ENCODE measurements at regions not wholly inside any gene's neighbourhood (a gene's known extent, or its start where the extent isn't known, plus 50 kb on each side); places are given as distances from the start of the nearest gene placed in this dataset.

DNA sequence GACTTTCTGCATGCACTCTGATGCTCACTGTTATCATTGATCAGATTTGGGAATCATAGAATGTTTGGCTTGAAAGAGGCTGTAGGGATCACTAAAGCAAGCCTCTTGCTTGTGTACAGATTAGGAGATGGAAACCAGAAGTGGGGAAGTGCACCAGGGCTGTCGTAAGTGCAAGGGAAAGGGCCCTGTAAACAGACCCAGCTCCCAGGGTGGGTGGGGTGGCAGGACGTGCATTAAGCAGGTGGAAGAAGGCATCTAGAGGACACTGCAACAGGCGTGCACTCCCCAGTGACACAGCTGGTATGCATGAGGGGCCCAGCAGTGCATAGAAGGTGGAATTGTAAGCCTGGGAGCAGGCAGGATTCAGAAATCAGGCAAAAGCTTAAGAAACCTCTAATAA lies 58.0 kb upstream of the SLC7A14 start:
- DNase-seq: no peak

DNA sequence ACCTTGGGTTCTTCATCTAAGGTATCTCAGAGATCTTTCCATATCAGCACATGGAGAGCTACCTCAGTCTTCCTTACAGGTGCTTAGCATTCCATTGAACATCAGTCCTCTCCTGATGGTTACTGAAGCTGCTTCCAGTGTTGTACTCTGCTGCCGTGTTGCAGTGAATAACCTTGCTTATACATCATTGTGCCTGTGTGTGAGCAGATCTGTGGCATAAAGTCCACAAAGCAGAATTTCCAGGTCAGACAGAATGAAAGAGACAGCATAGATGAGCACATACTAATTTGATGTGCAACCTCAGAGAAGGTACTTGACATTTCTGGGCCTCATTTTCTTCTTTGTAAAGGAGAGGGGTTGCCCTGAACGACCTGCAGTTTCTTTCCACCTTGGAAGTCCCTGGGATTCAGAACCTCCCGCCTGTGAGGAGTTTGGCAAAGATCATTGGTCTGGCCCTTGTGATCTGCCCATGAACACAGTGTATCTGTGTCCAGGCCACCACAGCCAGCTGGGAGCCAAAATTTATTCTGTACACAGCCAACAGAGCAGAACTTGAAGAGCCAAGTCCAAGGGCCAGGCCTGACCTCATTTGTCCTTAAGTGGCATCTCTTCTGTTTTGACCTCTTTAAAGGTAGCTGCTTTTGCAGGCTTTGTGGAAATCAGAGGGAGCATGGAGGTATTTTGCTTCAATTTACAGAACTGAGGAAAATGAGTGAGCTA lies 57.2 kb upstream of the SLC7A14 start:
- no peak for DNase-seq

DNA sequence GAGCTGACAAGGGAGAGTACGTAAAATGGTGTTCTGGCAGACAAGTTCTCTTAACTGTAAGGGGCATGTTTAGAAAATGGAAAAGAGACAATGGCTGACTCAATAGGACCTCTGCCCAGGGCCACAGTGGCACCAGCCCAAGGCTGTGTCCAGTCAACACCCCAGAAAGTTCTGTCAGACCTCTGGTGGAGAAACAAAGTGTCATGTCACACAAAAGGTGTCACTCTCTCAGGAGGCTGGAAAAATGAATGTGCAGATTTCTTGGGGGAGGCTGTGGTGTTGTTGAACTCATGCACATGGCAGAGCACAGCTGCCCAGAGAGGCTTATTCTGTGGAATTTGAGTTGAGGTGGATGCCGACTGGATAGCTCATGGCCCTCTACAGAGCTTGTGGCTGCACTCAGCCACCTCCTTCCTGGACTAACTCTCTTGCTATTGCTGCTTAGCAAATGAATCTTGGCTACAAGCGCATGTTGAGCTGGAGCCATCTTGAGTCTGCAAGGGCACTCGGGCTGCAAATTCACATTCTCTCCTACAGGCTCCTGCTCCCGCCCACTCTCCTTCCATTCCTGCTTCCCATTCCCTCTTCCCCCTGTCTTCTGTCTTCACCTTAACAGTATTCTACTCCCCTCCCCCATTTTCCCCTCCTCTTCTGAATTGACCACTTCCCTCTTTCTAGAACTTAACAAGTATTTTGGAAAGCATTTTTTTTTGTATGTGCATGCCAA lies 55.8 kb upstream of the SLC7A14 start:
- DNase-seq: no peak

DNA sequence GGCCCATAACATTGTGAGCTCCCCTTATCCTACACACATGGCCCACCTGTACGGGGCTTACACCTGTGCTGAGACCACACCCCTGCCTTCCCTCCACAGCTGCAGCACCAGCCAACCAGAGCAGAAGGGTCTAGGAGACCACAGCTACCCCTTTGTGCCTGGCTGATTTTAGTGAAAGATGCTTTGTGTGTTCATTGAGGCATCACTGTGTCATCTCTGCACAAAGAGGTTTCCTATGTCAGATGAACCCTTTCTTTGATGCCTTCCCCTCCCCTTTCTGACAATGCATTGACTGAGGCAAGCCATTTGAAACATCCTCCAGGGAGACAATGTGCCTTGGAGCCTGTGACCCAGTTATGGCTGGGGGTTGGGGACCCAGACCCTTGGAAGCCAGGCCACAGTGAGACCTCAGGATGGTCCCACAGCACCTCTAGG lies 54.9 kb upstream of the SLC7A14 start:
- no peak for DNase-seq

DNA sequence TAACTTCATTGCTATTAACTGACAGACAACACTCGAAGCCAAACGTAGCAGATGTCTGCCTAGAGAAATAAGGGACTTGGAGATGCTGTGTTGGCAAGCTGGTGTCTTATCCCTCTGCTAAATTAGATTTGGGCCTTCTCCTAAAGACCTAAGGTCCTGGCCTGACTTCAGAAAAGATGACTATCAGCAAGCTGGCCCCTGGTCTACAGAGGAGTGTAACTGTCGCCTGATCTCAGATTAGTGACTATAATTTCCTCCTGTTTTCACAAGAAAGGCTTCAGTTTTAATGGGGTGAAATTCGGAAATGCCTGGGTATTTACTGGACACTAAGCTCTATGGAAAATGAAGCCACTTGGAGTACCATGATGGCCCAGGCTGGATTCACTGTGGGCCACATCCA lies 53.1 kb upstream of the SLC7A14 start:
- no peak for DNase-seq

DNA sequence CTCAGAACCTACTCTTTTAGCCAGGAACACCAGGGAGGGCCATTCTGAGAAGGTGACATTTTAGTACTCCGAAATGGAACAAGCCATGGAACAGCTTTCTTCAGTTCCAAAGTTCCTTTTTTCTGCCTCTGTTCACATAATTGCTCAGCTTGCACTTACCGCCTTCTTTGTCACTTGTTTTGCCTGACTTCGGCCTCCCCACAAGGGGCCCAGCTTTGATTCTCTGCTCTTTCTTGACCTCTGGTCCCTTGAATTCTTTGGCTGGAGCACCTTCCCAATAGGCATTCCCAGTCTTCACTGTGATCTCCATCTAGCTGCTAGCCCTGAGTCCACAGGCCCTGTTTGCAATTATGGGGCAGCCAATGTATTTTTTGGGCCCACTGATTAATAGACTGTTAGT lies 51.4 kb upstream of the SLC7A14 start:
- DNase-seq: no peak

DNA sequence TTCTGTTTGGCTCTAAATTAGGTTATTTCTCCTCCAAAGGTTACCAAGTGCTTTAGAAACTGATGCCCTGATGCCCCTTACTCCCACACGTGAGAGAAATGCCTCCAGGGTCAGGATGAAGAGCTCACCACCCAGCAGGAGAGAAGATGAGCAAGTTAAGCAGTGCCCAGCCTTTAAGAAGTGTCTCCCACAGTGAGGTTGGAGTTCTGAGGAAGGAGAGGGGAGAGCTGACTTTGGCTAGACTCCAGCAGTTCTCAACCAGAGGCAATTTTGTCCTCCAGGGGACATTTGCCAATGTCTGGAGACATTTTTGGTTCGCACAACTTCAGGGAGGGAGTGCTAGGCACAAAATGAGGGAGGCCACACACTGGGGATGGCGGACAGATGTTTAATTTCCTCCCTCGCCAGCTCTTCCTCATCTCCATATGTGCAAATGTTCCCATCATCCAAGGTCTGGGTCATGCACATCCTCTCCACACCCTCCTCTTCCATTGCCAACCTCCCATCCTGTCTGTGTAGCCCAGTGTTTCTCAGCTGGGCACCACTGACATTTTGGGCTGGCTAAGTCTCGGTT lies 50.6 kb upstream of the SLC7A14 start:
- no peak for DNase-seq

Data from NCI-H2081 treated with DMSO at 0.1 percent for 48 hours (cell line).